ENCODE measurements at regions not wholly inside any gene's neighbourhood (a gene's known extent, or its start where the extent isn't known, plus 50 kb on each side); places are given as distances from the start of the nearest gene placed in this dataset.

GRCh38 chr2:133908171-133908570 lies 339.9 kb upstream of the NCKAP5 start:
- peaks cover 4% of the 10 kb centered on the region for H3K27me3 ChIP-seq (replicated peaks; ENCODE audit: insufficient read depth, low read depth, low read length, poor library complexity)
- no peak for DNase-seq (ENCODE audit: low spot score)
- ChIA-PET CTCF (no interaction called here), POLR2A (ENCODE audit: low non-redundant PET) (no interaction called here)
- no peaks in the 10 kb centered on the region for H3K9me3 ChIP-seq (ENCODE audit: low read depth, low read length, poor library complexity, severe bottlenecking)
- no peaks in the 10 kb centered on the region for H3K36me3 ChIP-seq (ENCODE audit: insufficient read depth, low read length, poor library complexity, severe bottlenecking)
- intact Hi-C loops (cut with micrococcal nuclease; ENCODE audit: unreplicated experiment) = no loop called here
- TF ChIP-seq, protein P1, sequence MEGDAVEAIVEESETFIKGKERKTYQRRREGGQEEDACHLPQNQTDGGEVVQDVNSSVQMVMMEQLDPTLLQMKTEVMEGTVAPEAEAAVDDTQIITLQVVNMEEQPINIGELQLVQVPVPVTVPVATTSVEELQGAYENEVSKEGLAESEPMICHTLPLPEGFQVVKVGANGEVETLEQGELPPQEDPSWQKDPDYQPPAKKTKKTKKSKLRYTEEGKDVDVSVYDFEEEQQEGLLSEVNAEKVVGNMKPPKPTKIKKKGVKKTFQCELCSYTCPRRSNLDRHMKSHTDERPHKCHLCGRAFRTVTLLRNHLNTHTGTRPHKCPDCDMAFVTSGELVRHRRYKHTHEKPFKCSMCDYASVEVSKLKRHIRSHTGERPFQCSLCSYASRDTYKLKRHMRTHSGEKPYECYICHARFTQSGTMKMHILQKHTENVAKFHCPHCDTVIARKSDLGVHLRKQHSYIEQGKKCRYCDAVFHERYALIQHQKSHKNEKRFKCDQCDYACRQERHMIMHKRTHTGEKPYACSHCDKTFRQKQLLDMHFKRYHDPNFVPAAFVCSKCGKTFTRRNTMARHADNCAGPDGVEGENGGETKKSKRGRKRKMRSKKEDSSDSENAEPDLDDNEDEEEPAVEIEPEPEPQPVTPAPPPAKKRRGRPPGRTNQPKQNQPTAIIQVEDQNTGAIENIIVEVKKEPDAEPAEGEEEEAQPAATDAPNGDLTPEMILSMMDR (conservative IDR thresholded peaks at IDR 0.05; ENCODE audit: low read depth, low read length) = no peak
- no peak for TF ChIP-seq EZH2 (IDR thresholded peaks at IDR 0.05; ENCODE audit: borderline replicate concordance, low read depth, low read length, poor library complexity, severe bottlenecking)
- H3K4me1 ChIP-seq (ENCODE audit: insufficient read depth, low read length, poor library complexity, severe bottlenecking) = no peaks in the 10 kb centered on the region
- no TSS peak for BruUV-seq (replicated peaks)
- no peak overlapping the region for H3K27ac ChIP-seq (ENCODE audit: low read depth, low read length, poor library complexity, severe bottlenecking)
- no peak overlapping the region for H3K4me3 ChIP-seq (ENCODE audit: low read depth, low read length, poor library complexity, severe bottlenecking)

- no peak overlapping the region for H3K4me3 ChIP-seq (ENCODE audit: low read depth, low read length, poor library complexity, severe bottlenecking)
- H3K9me3 ChIP-seq (ENCODE audit: low read depth, low read length, poor library complexity, severe bottlenecking) = no peaks in the 10 kb centered on the region
- no TSS peak for BruUV-seq (replicated peaks)
- no peak for DNase-seq (ENCODE audit: low spot score)
- no peak for TF ChIP-seq EZH2 (IDR thresholded peaks at IDR 0.05; ENCODE audit: borderline replicate concordance, low read depth, low read length, poor library complexity, severe bottlenecking)
- TF ChIP-seq, protein P1 (conservative IDR thresholded peaks at IDR 0.05; ENCODE audit: low read depth, low read length) = no peak
- intact Hi-C loops (cut with micrococcal nuclease; ENCODE audit: unreplicated experiment) = no loop called here
- no peaks in the 10 kb centered on the region for H3K4me1 ChIP-seq (ENCODE audit: insufficient read depth, low read length, poor library complexity, severe bottlenecking)
- H3K27ac ChIP-seq (ENCODE audit: low read depth, low read length, poor library complexity, severe bottlenecking) = no peak overlapping the region
- H3K36me3 ChIP-seq (ENCODE audit: insufficient read depth, low read length, poor library complexity, severe bottlenecking) = no peaks in the 10 kb centered on the region
- CTCF ChIA-PET = no interaction called here
- POLR2A ChIA-PET (ENCODE audit: low non-redundant PET) = no interaction called here
- peaks cover 8% of the 10 kb centered on the region for H3K27me3 ChIP-seq (replicated peaks; ENCODE audit: insufficient read depth, low read depth, low read length, poor library complexity)
Observed at GRCh38 chr2:133918141-133918540, 335.7 kb upstream of the MGAT5 start.

GRCh38 chr2:133919285-133919684 lies 334.6 kb upstream of the MGAT5 start:
- Histone ChIP-seq H3K27ac (ENCODE audit: low read depth, low read length, poor library complexity, severe bottlenecking) (no peak overlapping the region), H3K36me3 (ENCODE audit: insufficient read depth, low read length, poor library complexity, severe bottlenecking) (no peaks in the 10 kb centered on the region), H3K9me3 (ENCODE audit: low read depth, low read length, poor library complexity, severe bottlenecking) (no peaks in the 10 kb centered on the region), H3K4me1 (ENCODE audit: insufficient read depth, low read length, poor library complexity, severe bottlenecking) (no peaks in the 10 kb centered on the region), H3K4me3 (ENCODE audit: low read depth, low read length, poor library complexity, severe bottlenecking) (no peak overlapping the region), H3K27me3 (replicated peaks; ENCODE audit: insufficient read depth, low read depth, low read length, poor library complexity) (peaks cover 10% of the 10 kb centered on the region)
- CTCF ChIA-PET = no interaction called here
- intact Hi-C loops (cut with micrococcal nuclease; ENCODE audit: unreplicated experiment) = no loop called here
- TF ChIP-seq EZH2 (IDR thresholded peaks at IDR 0.05; ENCODE audit: borderline replicate concordance, low read depth, low read length, poor library complexity, severe bottlenecking) = no peak
- TF ChIP-seq, protein P1 (conservative IDR thresholded peaks at IDR 0.05; ENCODE audit: low read depth, low read length) = no peak
- no TSS peak for BruUV-seq (replicated peaks)
- POLR2A ChIA-PET (ENCODE audit: low non-redundant PET) = no interaction called here
- DNase-seq (ENCODE audit: low spot score) = no peak

All from A673 (cell line).